ENCODE measurements at regions not wholly inside any gene's neighbourhood (a gene's known extent, or its start where the extent isn't known, plus 50 kb on each side); places are given as distances from the start of the nearest gene placed in this dataset.

GRCh38 chr4:158067646-158068045 is 105.2 kb downstream of the GASK1B start:
- no peaks in the 10 kb centered on the region for H3K9me3 Mint-ChIP-seq (ENCODE audit: insufficient read depth)
- Histone ChIP-seq H3K4me2 (replicated peaks; ENCODE audit: low read depth, low read length, poor library complexity, severe bottlenecking) (no peak overlapping the region), H4K20me1 (ENCODE audit: control insufficient read depth, insufficient read depth, low read length, poor library complexity, severe bottlenecking) (no peaks in the 10 kb centered on the region), H2AFZ (ENCODE audit: insufficient read depth, low read depth, low read length, poor library complexity, severe bottlenecking) (no peak overlapping the region), H3K27ac (ENCODE audit: low read length in 2 of 2) (no peak overlapping the region), H3K27me3 (replicated peaks in 1 of 4; ENCODE audit: control extremely low read depth in 1 of 4, control insufficient read depth in 3 of 4, insufficient read depth in 4 of 4, low read length in 3 of 4) (no peaks in the 10 kb centered on the region), H3K9ac (ENCODE audit: low read length) (no peak overlapping the region), H3K4me1 (ENCODE audit: control insufficient read depth in 2 of 2, insufficient read depth in 2 of 2, low read length in 2 of 2) (no peaks in the 10 kb centered on the region), H3K4me3 (ENCODE audit: control extremely low read depth in 1 of 5, extremely low read depth in 1 of 5, insufficient read depth in 1 of 5, low read depth in 2 of 5, low read length in 4 of 5) (no peak overlapping the region), H3K79me2 (ENCODE audit: control insufficient read depth, insufficient read depth, low read length) (no peaks in the 10 kb centered on the region), H3K9me3 (ENCODE audit: control extremely low read depth in 1 of 3, control insufficient read depth in 2 of 3, insufficient read depth in 1 of 3, low read length in 2 of 3) (no peaks in the 10 kb centered on the region), H3K36me3 (replicated peaks in 1 of 2; ENCODE audit: control extremely low read depth in 1 of 2, control insufficient read depth in 1 of 2, extremely low read depth in 1 of 2, insufficient read depth in 2 of 2, low read length in 1 of 2) (no peaks in the 10 kb centered on the region)
- CTCF ChIA-PET, result no interaction called here
- H3K4me3 Mint-ChIP-seq, result no peak overlapping the region
- no peaks in the 10 kb centered on the region for H3K27me3 Mint-ChIP-seq
- POLR2A ChIA-PET, result no interaction called here
- no peaks in the 10 kb centered on the region for H3K4me1 Mint-ChIP-seq
- WGBS (ENCODE audit: insufficient coverage), result no CpG with 5 or more reads among the region's 2 CpGs
- H3K27ac Mint-ChIP-seq, result no peak overlapping the region
- ATAC-seq (ENCODE audit: low read depth) (no peak), DNase-seq (no peak)
- TF ChIP-seq CTCF (IDR thresholded peaks at IDR 0.05) (no peak), EZH2 (IDR thresholded peaks at IDR 0.05; ENCODE audit: borderline replicate concordance, insufficient read depth, low read depth, low read length, poor library complexity, severe bottlenecking) (no peak)
- intact Hi-C loops (cut with micrococcal nuclease), result no loop called here

- Histone ChIP-seq H3K4me2 (replicated peaks; ENCODE audit: low read depth, low read length, poor library complexity, severe bottlenecking) (no peak overlapping the region), H3K79me2 (ENCODE audit: control insufficient read depth, insufficient read depth, low read length) (no peaks in the 10 kb centered on the region), H3K27ac (ENCODE audit: low read length in 2 of 2) (no peak overlapping the region), H3K9ac (ENCODE audit: low read length) (no peak overlapping the region), H3K4me1 (ENCODE audit: control insufficient read depth in 2 of 2, insufficient read depth in 2 of 2, low read length in 2 of 2) (no peaks in the 10 kb centered on the region), H3K9me3 (ENCODE audit: control extremely low read depth in 1 of 3, control insufficient read depth in 2 of 3, insufficient read depth in 1 of 3, low read length in 2 of 3) (peaks cover 0 to 3% (median 0%) of the 10 kb centered on the region in 3 donors), H4K20me1 (ENCODE audit: control insufficient read depth, insufficient read depth, low read length, poor library complexity, severe bottlenecking) (no peaks in the 10 kb centered on the region), H3K27me3 (replicated peaks in 1 of 4; ENCODE audit: control extremely low read depth in 1 of 4, control insufficient read depth in 3 of 4, insufficient read depth in 4 of 4, low read length in 3 of 4) (no peaks in the 10 kb centered on the region), H3K4me3 (ENCODE audit: control extremely low read depth in 1 of 5, extremely low read depth in 1 of 5, insufficient read depth in 1 of 5, low read depth in 2 of 5, low read length in 4 of 5) (no peak overlapping the region), H3K36me3 (replicated peaks in 1 of 2; ENCODE audit: control extremely low read depth in 1 of 2, control insufficient read depth in 1 of 2, extremely low read depth in 1 of 2, insufficient read depth in 2 of 2, low read length in 1 of 2) (no peaks in the 10 kb centered on the region), H2AFZ (ENCODE audit: insufficient read depth, low read depth, low read length, poor library complexity, severe bottlenecking) (no peak overlapping the region)
- no peak for DNase-seq
- TF ChIP-seq EZH2 (IDR thresholded peaks at IDR 0.05; ENCODE audit: borderline replicate concordance, insufficient read depth, low read depth, low read length, poor library complexity, severe bottlenecking), result no peak
- no peak for TF ChIP-seq CTCF (IDR thresholded peaks at IDR 0.05)
- no CpG with 5 or more reads among the region's 1 CpG for WGBS (ENCODE audit: insufficient coverage)
- H3K27ac Mint-ChIP-seq, result no peak overlapping the region
- H3K4me1 Mint-ChIP-seq, result no peaks in the 10 kb centered on the region
- no peaks in the 10 kb centered on the region for H3K9me3 Mint-ChIP-seq (ENCODE audit: insufficient read depth)
- no peak overlapping the region for H3K4me3 Mint-ChIP-seq
- ChIA-PET POLR2A (no interaction called here), CTCF (no interaction called here)
- no peaks in the 10 kb centered on the region for H3K27me3 Mint-ChIP-seq
- intact Hi-C loops (cut with micrococcal nuclease), result no loop called here
- ATAC-seq (ENCODE audit: low read depth), result no peak
Observed at GRCh38 chr4:158065603-158066002, 107.2 kb downstream of the GASK1B start.

Data from B cell (primary cell).